Fibroblast of pulmonary artery (primary cell): ENCODE measurements at regions not wholly inside any gene's neighbourhood (a gene's known extent, or its start where the extent isn't known, plus 50 kb on each side); places are given as distances from the start of the nearest gene placed in this dataset.

ENCODE experiments used
- DNase-seq: peaks from one replicate; pipeline ENCODE4 v3.0.0-alpha.2; 2010; ENCODE audit warnings: low read depth
- H3K4me3 ChIP-seq: replicated peaks from 2 replicates; pipeline ENCODE4 v1.5.1; 2011; ENCODE audit warnings: low read depth, mild to moderate bottlenecking, control low read depth, low read length, moderate library complexity
- TF ChIP-seq, protein P1 (sequence below): IDR thresholded peaks from 2 replicates; pipeline ENCODE4 v1.5.1; 2011; ENCODE audit warnings: mild to moderate bottlenecking, control low read depth, low read length, inconsistent platforms; ENCODE audit errors: missing control alignments

DNA sequence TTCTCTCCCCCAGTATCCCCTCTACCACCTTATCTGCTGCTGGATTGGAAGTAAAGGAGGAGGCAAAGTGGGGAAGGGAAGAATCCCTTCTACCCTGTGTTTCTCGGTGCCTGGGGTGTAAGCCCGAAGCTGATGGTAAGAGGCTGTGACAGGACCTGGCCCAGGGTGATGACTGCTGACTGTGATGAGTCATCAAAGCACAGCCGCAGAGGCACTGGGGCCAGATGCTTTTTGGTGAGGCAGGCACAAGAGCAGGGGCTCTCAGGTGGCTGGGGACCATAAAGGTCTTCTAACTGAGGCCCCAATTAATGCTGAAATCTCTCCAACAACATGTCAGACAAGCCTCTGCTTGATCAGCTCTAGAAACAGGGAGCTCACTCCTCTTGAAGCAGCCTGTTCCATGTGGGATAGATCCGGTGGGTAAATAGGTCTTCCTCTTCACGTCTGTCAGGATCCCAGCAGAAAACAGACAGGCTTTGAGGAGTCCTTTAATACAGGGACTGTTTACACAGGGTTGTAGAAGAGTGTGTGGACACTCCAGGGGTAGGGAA, 86.1 kb upstream of the PCBD1 start:
- no peak overlapping the region for H3K4me3 ChIP-seq
- DNase-seq = peak; percentile 4
- TF ChIP-seq, protein P1, sequence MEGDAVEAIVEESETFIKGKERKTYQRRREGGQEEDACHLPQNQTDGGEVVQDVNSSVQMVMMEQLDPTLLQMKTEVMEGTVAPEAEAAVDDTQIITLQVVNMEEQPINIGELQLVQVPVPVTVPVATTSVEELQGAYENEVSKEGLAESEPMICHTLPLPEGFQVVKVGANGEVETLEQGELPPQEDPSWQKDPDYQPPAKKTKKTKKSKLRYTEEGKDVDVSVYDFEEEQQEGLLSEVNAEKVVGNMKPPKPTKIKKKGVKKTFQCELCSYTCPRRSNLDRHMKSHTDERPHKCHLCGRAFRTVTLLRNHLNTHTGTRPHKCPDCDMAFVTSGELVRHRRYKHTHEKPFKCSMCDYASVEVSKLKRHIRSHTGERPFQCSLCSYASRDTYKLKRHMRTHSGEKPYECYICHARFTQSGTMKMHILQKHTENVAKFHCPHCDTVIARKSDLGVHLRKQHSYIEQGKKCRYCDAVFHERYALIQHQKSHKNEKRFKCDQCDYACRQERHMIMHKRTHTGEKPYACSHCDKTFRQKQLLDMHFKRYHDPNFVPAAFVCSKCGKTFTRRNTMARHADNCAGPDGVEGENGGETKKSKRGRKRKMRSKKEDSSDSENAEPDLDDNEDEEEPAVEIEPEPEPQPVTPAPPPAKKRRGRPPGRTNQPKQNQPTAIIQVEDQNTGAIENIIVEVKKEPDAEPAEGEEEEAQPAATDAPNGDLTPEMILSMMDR = no peak

DNA sequence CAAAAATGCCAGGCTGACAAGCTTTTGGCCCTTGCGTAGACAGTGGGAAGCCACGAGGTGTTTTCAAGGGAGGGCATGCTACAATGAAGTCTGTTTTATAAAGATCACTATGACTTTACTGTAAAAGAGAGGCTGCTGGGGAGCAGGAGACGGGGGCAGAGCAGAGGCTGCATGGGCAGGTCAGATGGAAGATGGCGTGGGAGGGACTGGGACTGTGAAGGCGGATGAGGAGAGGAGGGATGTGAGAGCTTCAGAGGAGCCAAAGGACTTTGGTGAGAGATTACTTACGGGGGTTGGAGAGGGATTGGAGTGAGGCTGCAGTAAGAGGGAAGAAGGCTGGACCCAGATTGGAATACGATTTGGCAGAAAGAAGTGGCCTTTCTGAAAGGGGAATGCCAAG, 86.6 kb upstream of the PCBD1 start:
- TF ChIP-seq, protein P1 = no peak
- DNase-seq = no peak
- H3K4me3 ChIP-seq = no peak overlapping the region

DNA sequence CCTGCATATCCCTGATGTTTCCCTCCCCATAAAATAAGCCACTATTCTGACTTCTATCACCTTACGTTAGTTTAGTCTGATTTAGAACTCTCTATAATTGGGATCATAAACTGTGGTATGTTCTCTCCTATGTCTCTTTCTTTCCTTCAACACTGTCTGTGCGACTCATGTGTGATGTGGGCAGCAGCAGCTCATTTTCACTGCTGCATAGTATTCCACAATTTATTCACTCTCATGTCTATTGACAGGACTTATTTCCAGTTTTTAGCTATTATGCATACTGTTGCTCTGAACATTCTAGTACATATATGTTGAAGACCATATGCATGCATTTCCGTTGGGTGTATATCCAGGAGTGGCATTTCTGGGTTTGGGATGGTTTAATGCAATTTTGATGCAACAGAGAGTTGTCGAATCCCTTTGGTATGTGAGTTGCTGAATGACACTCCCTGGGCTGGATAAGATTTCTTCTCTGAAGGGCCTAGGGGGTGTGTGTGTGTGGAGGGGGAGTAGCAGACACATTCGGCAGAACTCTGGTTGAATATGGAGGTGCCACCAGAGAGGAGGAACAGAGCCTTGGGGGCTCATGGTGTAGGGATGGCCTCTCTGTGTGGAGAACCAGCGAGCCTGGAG, 87.8 kb upstream of the PCBD1 start:
- no peak for DNase-seq
- TF ChIP-seq, protein P1 = no peak
- H3K4me3 ChIP-seq = no peak overlapping the region

DNA sequence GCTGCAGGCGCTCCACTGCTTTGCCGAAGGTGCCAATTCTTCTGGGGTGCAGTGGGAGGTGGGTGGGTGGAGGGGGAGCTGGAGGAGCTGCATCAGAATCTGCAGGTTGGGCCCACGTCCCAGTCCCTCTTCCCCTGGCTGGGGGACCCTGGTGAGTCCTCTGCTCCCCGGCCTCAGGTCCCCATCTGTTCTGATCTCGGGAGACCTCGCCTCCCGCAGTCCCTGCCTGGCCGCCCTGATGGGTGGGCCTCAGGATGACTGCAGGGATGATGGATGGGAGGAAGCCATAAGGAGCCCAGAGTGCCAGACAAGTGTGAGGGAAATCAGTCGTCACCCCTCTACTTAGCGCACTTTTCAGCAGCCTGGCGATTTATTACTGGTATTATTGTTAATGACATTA, 89.3 kb upstream of the PCBD1 start:
- TF ChIP-seq, protein P1 = no peak
- H3K4me3 ChIP-seq = no peak overlapping the region
- no peak for DNase-seq

DNA sequence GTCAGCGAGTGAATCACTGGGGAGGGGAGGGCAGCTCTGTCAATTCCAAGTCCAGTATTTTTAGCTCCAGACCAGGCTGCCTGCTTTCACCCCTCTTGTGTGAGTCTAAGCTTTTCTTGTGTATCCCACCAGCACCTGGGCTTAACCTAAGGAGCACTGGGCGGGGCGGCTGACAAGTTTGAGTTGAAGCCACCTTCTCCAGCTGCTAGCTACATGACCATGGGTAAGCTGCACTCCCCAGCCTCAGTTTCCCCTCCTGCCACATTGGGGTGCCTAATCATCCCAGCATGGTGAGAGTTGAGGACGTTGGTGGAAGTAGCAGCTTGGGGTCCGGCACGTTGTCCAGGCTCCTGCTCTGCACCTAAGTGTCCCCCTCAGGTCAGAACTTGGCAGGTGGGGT, 89.8 kb upstream of the PCBD1 start:
- no peak overlapping the region for H3K4me3 ChIP-seq
- TF ChIP-seq, protein P1 = no peak
- no peak for DNase-seq

DNA sequence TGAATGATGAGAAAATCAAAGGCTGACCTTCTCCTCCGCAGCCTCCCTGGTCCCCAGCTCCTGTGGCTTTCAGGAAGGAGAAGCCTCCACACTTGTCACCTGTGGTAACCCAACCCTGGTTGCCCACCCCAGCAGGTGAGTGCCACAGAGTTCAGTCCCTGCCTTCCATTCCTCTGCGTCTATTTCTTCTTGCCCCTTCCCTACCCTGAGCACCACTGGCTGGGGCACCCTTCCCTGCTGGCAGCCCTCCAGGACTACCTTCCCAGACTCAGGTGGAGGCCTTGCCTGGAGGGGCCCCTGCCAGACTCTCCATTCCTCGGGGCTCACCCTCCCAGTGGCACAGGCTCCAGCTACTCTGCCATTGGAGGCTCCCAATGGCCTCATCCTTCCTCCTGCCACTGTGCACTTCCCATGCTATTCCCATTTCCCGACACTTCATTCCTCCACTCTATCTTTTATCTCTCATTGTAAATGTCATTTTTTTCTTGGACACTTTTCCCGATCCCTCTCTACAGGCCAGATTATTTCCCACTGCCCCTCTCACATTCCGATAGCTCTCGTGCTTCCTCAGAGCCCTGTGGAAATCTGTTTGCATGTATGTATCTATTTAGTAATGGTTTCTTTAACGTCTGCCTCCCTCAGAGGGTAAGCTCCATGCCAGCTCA, 90.6 kb upstream of the PCBD1 start:
- TF ChIP-seq, protein P1 = no peak
- no peak for DNase-seq
- H3K4me3 ChIP-seq = no peak overlapping the region
